HFFc6 (cell line): ENCODE measurements at regions not wholly inside any gene's neighbourhood (a gene's known extent, or its start where the extent isn't known, plus 50 kb on each side); places are given as distances from the start of the nearest gene placed in this dataset.

Experiments used
- DNase-seq: peaks from one replicate; pipeline ENCODE4 v3.0.0-alpha.2; 2018
- H3K27ac Mint-ChIP-seq: 2 replicates; pipeline ENCODE4 v1.8.0; 2020; ENCODE audit warnings: mild to moderate bottlenecking, mixed read lengths
- H3K27me3 Mint-ChIP-seq: 2 replicates; pipeline ENCODE4 v1.8.0; 2021; ENCODE audit warnings: mild to moderate bottlenecking, moderate library complexity, mixed read lengths; ENCODE audit not compliant: insufficient read depth
- H3K36me3 Mint-ChIP-seq: 2 replicates; pipeline ENCODE4 v1.8.0; 2021; ENCODE audit warnings: low read depth, mixed read lengths
- H3K4me1 Mint-ChIP-seq: 2 replicates; pipeline ENCODE4 v1.8.0; 2020; ENCODE audit warnings: low read depth, mixed read lengths
- H3K4me3 Mint-ChIP-seq: 2 replicates; pipeline ENCODE4 v1.8.0; 2020; ENCODE audit warnings: mild to moderate bottlenecking, moderate library complexity, mixed read lengths
- H3K9me3 Mint-ChIP-seq: 2 replicates; pipeline ENCODE4 v1.8.0; 2020; ENCODE audit warnings: mild to moderate bottlenecking, mixed read lengths
- TF ChIP-seq, protein P1 (sequence below): fragments of 200-600 bp; sonication (generic); IDR thresholded peaks from 2 replicates; pipeline ENCODE4 v1.5.0; 2021; ENCODE audit warnings: antibody characterized with exemption, mild to moderate bottlenecking

DNA sequence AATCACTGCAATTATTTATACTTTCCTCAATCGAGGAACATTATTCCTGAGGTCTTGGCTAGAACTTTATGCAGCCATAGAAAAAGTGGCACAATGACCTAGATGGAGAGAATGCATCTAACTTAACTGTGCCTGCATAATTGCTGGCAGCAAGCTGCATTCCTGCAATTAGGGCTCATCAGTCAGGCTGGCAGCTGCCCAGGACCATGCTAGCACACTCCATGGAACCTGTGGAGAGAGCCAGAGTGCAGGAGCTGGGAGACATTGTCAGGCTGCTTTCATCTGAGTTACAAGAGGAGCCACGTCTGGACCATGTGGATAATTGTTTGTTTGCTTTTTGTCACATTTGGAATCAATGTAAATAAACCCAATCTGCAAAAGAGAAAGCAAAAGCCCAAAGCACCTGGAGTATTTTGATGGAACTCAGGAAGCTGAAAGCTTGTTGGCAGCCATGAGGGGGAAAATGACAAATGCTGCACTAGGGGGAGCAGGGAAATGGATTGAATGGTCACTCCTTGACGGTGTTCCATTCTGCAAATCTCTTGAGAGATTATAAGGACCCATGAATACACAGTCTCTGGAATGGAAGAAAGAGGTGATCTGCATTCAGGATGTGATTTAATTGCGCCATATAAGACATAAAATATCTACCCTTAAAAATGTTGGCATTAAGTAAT is 839.9 kb downstream of the MAT2B start:
- Mint-ChIP-seq H3K36me3 (no peaks in the 10 kb centered on the region), H3K9me3 (peaks cover 45% of the 10 kb centered on the region), H3K4me1 (no peaks in the 10 kb centered on the region), H3K4me3 (no peak overlapping the region), H3K27me3 (no peaks in the 10 kb centered on the region), H3K27ac (no peak overlapping the region)
- TF ChIP-seq, protein P1, sequence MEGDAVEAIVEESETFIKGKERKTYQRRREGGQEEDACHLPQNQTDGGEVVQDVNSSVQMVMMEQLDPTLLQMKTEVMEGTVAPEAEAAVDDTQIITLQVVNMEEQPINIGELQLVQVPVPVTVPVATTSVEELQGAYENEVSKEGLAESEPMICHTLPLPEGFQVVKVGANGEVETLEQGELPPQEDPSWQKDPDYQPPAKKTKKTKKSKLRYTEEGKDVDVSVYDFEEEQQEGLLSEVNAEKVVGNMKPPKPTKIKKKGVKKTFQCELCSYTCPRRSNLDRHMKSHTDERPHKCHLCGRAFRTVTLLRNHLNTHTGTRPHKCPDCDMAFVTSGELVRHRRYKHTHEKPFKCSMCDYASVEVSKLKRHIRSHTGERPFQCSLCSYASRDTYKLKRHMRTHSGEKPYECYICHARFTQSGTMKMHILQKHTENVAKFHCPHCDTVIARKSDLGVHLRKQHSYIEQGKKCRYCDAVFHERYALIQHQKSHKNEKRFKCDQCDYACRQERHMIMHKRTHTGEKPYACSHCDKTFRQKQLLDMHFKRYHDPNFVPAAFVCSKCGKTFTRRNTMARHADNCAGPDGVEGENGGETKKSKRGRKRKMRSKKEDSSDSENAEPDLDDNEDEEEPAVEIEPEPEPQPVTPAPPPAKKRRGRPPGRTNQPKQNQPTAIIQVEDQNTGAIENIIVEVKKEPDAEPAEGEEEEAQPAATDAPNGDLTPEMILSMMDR = no peak
- no peak for DNase-seq

DNA sequence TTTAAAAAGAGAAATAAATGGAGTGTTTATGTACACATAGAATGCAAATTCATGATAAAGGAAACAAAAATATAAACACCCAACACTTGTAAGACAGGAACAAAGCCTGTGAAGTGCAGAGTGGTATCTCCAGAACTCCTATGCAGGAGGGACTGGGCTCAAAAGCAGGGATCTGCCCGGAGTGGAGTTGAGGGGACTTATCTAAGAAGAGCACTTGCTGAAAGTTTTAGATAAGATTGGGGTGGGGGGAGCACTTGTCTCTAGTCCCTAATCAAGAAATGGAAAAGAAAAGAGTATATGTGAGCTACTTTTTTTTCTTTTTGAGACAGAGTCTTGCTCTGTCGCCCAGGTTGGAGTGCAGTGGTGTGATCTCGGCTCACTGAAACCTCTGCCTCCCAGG is 840.4 kb downstream of the MAT2B start:
- Mint-ChIP-seq H3K4me3 (no peak overlapping the region), H3K27ac (no peak overlapping the region), H3K9me3 (peaks cover 51% of the 10 kb centered on the region), H3K36me3 (no peaks in the 10 kb centered on the region), H3K27me3 (no peaks in the 10 kb centered on the region), H3K4me1 (no peaks in the 10 kb centered on the region)
- no peak for DNase-seq
- TF ChIP-seq, protein P1 = no peak

DNA sequence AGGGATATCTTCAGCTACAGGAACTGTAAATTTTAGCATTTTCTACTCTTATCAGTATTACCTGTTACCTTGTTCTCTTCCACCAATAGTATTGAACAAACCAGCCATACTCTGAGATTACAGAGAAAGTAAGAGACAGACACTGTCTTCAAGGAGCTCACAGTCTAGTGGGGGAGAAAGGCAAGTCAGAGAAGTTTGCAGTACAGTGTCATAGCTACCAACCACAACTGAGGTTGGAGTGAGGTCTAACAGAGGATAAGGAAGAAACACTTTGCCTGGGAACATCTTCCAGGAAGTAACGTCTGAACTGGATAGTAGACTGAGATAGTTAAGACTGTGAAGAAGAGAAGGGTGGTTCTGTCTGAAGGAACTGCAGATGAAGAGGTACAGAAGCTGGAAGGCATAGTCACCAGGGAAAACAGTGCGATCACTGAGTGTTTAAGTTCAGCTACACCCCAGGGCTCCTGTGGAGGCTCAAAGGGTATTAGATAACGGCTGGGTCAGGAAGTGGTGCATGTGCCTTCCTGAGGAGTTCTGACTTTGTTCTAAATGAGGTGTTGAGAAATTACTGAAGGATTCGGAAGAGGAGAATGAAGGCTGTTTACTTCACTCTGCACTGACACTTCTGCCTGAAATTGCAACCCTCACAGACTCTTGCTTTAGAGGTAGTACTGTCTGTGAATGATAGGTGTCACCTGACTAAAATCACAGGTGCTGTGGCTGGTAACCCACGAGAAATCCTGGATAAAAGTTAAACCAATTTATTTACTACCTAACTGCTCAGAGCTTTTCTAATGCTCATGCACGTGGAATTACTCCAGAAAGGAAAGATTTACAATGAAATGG is 841.6 kb downstream of the MAT2B start:
- Mint-ChIP-seq H3K4me1 (no peaks in the 10 kb centered on the region), H3K27ac (no peak overlapping the region), H3K4me3 (no peak overlapping the region), H3K36me3 (no peaks in the 10 kb centered on the region), H3K9me3 (peaks cover 55% of the 10 kb centered on the region), H3K27me3 (no peaks in the 10 kb centered on the region)
- no peak for DNase-seq
- TF ChIP-seq, protein P1 = no peak

DNA sequence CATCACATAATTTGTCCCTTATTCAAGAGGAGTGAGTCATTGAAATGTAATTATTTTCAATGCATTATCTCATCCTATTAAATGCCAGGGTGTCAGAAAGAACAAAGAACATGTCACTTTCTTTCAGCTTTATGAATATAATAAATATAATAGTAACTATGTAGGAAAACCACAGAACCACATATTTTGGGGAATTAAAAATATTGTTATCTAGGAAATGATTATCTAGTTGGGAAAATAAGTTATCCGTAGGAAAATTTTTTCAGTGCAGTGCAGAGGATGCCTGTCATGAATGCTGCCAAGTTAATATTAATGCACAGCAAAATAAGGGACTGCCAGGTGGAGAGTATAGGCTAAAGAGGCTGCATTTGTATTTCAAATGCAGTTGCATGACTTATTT is 844.8 kb downstream of the MAT2B start:
- Mint-ChIP-seq H3K36me3 (no peaks in the 10 kb centered on the region), H3K4me3 (no peak overlapping the region), H3K27me3 (no peaks in the 10 kb centered on the region), H3K9me3 (peaks cover 45% of the 10 kb centered on the region), H3K4me1 (no peaks in the 10 kb centered on the region), H3K27ac (no peak overlapping the region)
- TF ChIP-seq, protein P1 = no peak
- DNase-seq = no peak

DNA sequence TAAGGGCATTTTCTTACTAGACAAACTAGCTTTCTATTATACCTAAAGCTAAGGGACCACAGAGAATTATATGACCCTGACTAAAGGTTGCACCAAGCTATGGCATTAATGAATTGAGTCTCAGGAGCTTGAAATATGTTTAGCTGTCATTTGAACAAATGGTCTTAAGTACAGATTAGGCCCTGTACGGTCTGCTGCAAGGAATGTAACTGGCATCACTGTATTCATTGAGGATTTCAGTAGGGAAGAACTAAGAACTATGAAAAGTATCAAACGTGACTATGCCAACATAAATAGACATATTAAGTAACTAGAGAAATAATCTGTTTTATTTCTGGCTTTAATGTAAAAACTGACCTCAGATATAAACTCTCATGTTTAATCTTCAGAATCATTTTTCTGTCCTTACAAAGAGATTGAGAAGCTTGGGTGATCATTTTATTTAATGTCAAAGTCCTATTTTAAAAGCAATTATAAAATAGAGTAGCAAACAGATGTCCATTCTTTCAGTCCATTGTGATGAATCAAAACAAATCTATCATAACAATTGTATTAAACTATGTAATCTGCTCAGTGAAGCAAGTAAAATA is 845.9 kb downstream of the MAT2B start:
- Mint-ChIP-seq H3K4me3 (no peak overlapping the region), H3K9me3 (peaks cover 35% of the 10 kb centered on the region), H3K4me1 (no peaks in the 10 kb centered on the region), H3K27me3 (no peaks in the 10 kb centered on the region), H3K36me3 (no peaks in the 10 kb centered on the region), H3K27ac (no peak overlapping the region)
- no peak for DNase-seq
- TF ChIP-seq, protein P1 = no peak
